C4-2B (cell line): ENCODE measurements at regions not wholly inside any gene's neighbourhood (a gene's known extent, or its start where the extent isn't known, plus 50 kb on each side); places are given as distances from the start of the nearest gene placed in this dataset.

Experiments
- CTCF ChIP-seq: fragments of 450-650 bp; conservative IDR thresholded peaks from 2 replicates; pipeline ENCODE4 v1.5.1; 2017; ENCODE audit warnings: mild to moderate bottlenecking
- ZFX ChIP-seq: fragments of 450-650 bp; IDR thresholded peaks from 2 replicates; pipeline ENCODE4 v1.6.1; 2017

GRCh38 chrX:54695231-54695630, 102.8 kb downstream of the ITIH6 start:
- TF ChIP-seq CTCF = no peak
- TF ChIP-seq ZFX = no peak
